NCI-H82 treated with DMSO at 0.1 percent for 48 hours (cell line): ENCODE measurements at regions not wholly inside any gene's neighbourhood (a gene's known extent, or its start where the extent isn't known, plus 50 kb on each side); places are given as distances from the start of the nearest gene placed in this dataset.
"Not testable (repeated sequence)": the region's sequence is repeated elsewhere in the genome, so short reads cannot be mapped to it uniquely, and the experiment has no call there.

Experiments
- DNase-seq: peaks from one replicate; lab custom pipeline; 2025; ENCODE audit not compliant: unreplicated experiment; lab: John Stamatoyannopoulos, UW

GRCh38 chr21:19218163-19218562 lies 814.6 kb upstream of the TMPRSS15 start:
- no peak for DNase-seq

GRCh38 chr21:19224090-19224489 lies 820.5 kb upstream of the TMPRSS15 start:
- no peak for DNase-seq

GRCh38 chr21:19228226-19228625 lies 824.6 kb upstream of the TMPRSS15 start:
- no peak for DNase-seq

GRCh38 chr21:19233841-19234240 lies 830.3 kb upstream of the TMPRSS15 start:
- DNase-seq: not testable (repeated sequence)

- no peak for DNase-seq
These were observed 832.6 kb upstream of the TMPRSS15 start for GRCh38 chr21:19236209-19236608.

- DNase-seq: no peak
These were observed 834.0 kb upstream of the TMPRSS15 start for GRCh38 chr21:19237608-19238007.

GRCh38 chr21:19239696-19240095 lies 836.1 kb upstream of the TMPRSS15 start:
- no peak for DNase-seq

- no peak for DNase-seq
These were observed 841.1 kb upstream of the TMPRSS15 start for GRCh38 chr21:19244502-19245187.

GRCh38 chr21:19245188-19245580 lies 841.6 kb upstream of the TMPRSS15 start:
- DNase-seq: no peak

GRCh38 chr21:19246018-19246417 lies 842.4 kb upstream of the TMPRSS15 start:
- no peak for DNase-seq

GRCh38 chr21:19256934-19257660 lies 853.5 kb upstream of the TMPRSS15 start:
- no peak for DNase-seq

GRCh38 chr21:19261731-19262376 lies 858.3 kb upstream of the TMPRSS15 start:
- DNase-seq: no peak

- DNase-seq: no peak
These were observed 863.1 kb upstream of the TMPRSS15 start for GRCh38 chr21:19266636-19267035.

GRCh38 chr21:19268686-19269085 lies 865.1 kb upstream of the TMPRSS15 start:
- DNase-seq: no peak

- no peak for DNase-seq
These were observed 871.5 kb upstream of the TMPRSS15 start for GRCh38 chr21:19275065-19275464.

- DNase-seq: no peak
These were observed 873.1 kb upstream of the TMPRSS15 start for GRCh38 chr21:19276665-19277064.

- no peak for DNase-seq
These were observed 883.3 kb upstream of the TMPRSS15 start for GRCh38 chr21:19286876-19287275.

- no peak for DNase-seq
These were observed 886.7 kb upstream of the TMPRSS15 start for GRCh38 chr21:19290328-19290727.

GRCh38 chr21:19320291-19320690 lies 916.7 kb upstream of the TMPRSS15 start:
- DNase-seq: no peak

- no peak for DNase-seq
These were observed 918.1 kb upstream of the TMPRSS15 start for GRCh38 chr21:19321688-19322087.

GRCh38 chr21:19322360-19322759 lies 918.8 kb upstream of the TMPRSS15 start:
- DNase-seq: no peak
